B cell (primary cell): ENCODE measurements at regions not wholly inside any gene's neighbourhood (a gene's known extent, or its start where the extent isn't known, plus 50 kb on each side); places are given as distances from the start of the nearest gene placed in this dataset.

Experiments used
- ATAC-seq: fragments of 200-7000 bp; cut with Tn5 transposase; one replicate; pipeline ENCODE4 v1.10.0; 2021; ENCODE audit warnings: low read depth, mild to moderate bottlenecking, moderate number of reproducible peaks, moderate library complexity
- CTCF ChIA-PET: fragments of 350-600 bp; sonication (Branson Sonifier 250); formaldehyde crosslinking; loops from one replicate; lab custom pipeline; 2021; ENCODE audit warnings: antibody characterized with exemption, inconsistent platforms; lab: Charles Lee
- POLR2A ChIA-PET: fragments of 350-600 bp; sonication (Branson Sonifier 250); formaldehyde crosslinking; loops from one replicate; lab custom pipeline; 2021; ENCODE audit warnings: antibody characterized with exemption; lab: Charles Lee
- DNase-seq: peaks from one replicate; pipeline ENCODE4 v3.0.0; 2013
- H2AFZ ChIP-seq: 2 replicates; pipeline ENCODE4 v1.6.1; 2012; ENCODE audit warnings: mild to moderate bottlenecking, low read depth, low read length; ENCODE audit not compliant: insufficient read depth, poor library complexity, severe bottlenecking
- H3K27ac ChIP-seq, 2 donors: 1 replicate in 1 of 2; 2 replicates in 1 of 2; pipeline ENCODE4 v1.5.1; 2012 to 2013; ENCODE audit warnings: low read length in 2 of 2, mild to moderate bottlenecking in 2 of 2, moderate library complexity in 1 of 2
- H3K27me3 ChIP-seq, 4 experiments: fragments of 200-600 bp in 1 of 4; sonication (generic) in 1 of 4; replicated peaks in 1 of 4; 1 replicate in 2 of 4; 2 replicates in 2 of 4; pipeline versions ENCODE4 v1.6.1 to v1.7.0; 2013 to 2016; ENCODE audit warnings: low read length in 3 of 4, mild to moderate bottlenecking in 2 of 4, mixed read lengths in 1 of 4, moderate library complexity in 1 of 4; ENCODE audit not compliant: insufficient read depth in 4 of 4, control insufficient read depth in 3 of 4; ENCODE audit errors: control extremely low read depth in 1 of 4
- H3K36me3 ChIP-seq, 2 experiments: replicated peaks in 1 of 2; 1 replicate in 1 of 2; 2 replicates in 1 of 2; pipeline versions ENCODE4 v1.6.1 to v1.7.1; 2013; ENCODE audit warnings: low read length in 1 of 2; ENCODE audit not compliant: insufficient read depth in 2 of 2, control insufficient read depth in 1 of 2; ENCODE audit errors: control extremely low read depth in 1 of 2, extremely low read depth in 1 of 2
- H3K4me1 ChIP-seq, 2 donors: fragments of 200-600 bp in 1 of 2; sonication (generic) in 1 of 2; 1 replicate in 1 of 2; 2 replicates in 1 of 2; pipeline versions ENCODE4 v1.5.1 to v1.6.1; 2013 to 2017; ENCODE audit warnings: low read length in 2 of 2; ENCODE audit not compliant: control insufficient read depth in 2 of 2, insufficient read depth in 2 of 2
- H3K4me2 ChIP-seq: replicated peaks from 2 replicates; pipeline ENCODE3; 2012; ENCODE audit warnings: mild to moderate bottlenecking, low read depth, low read length; ENCODE audit not compliant: poor library complexity, severe bottlenecking
- H3K4me3 ChIP-seq, 5 experiments: fragments of 200-600 bp in 1 of 5; sonication (generic) in 1 of 5; 1 replicate in 3 of 5; 2 replicates in 2 of 5; pipeline versions ENCODE4 v1.5.1 to v1.7.0; 2011 to 2016; ENCODE audit warnings: low read length in 4 of 5, mild to moderate bottlenecking in 4 of 5, low read depth in 2 of 5, control low read depth in 1 of 5, moderate library complexity in 1 of 5; ENCODE audit not compliant: insufficient read depth in 1 of 5; ENCODE audit errors: control extremely low read depth in 1 of 5, extremely low read depth in 1 of 5
- H3K79me2 ChIP-seq: fragments of 200-600 bp; sonication (generic); one replicate; pipeline ENCODE4 v1.6.0; 2016; ENCODE audit warnings: low read length; ENCODE audit not compliant: control insufficient read depth, insufficient read depth
- H3K9ac ChIP-seq: fragments of 200-600 bp; sonication (generic); 2 replicates; pipeline ENCODE4 v1.6.1; 2017; ENCODE audit warnings: mild to moderate bottlenecking, low read length, moderate library complexity
- H3K9me3 ChIP-seq, 3 donors: one replicate each; pipeline versions ENCODE4 v1.6.1 to v1.7.1; 2013; ENCODE audit warnings: low read length in 2 of 3; ENCODE audit not compliant: control insufficient read depth in 2 of 3, insufficient read depth in 1 of 3; ENCODE audit errors: control extremely low read depth in 1 of 3
- H4K20me1 ChIP-seq: 2 replicates; pipeline ENCODE4 v1.6.0; 2012; ENCODE audit warnings: mild to moderate bottlenecking, low read length; ENCODE audit not compliant: insufficient read depth, control insufficient read depth, poor library complexity, severe bottlenecking
- H3K27ac Mint-ChIP-seq: one replicate; pipeline ENCODE4 v1.8.0; 2021; ENCODE audit warnings: mixed read lengths
- H3K27me3 Mint-ChIP-seq: one replicate; pipeline ENCODE4 v1.8.0; 2021; ENCODE audit warnings: mixed read lengths
- H3K4me1 Mint-ChIP-seq: one replicate; pipeline ENCODE4 v1.8.0; 2021; ENCODE audit warnings: mixed read lengths
- H3K4me3 Mint-ChIP-seq: one replicate; pipeline ENCODE4 v1.8.0; 2021; ENCODE audit warnings: mixed read lengths
- H3K9me3 Mint-ChIP-seq: one replicate; pipeline ENCODE4 v1.8.0; 2022; ENCODE audit warnings: mixed read lengths; ENCODE audit not compliant: insufficient read depth
- CTCF ChIP-seq: fragments of 200-600 bp; IDR thresholded peaks from one replicate; pipeline ENCODE4 v1.8.0; 2022; ENCODE audit warnings: antibody characterized with exemption, mild to moderate bottlenecking
- EZH2 ChIP-seq: IDR thresholded peaks from 2 replicates; pipeline ENCODE4 v1.6.1; 2012; ENCODE audit warnings: borderline replicate concordance, low read depth, mild to moderate bottlenecking, moderate library complexity, low read length; ENCODE audit not compliant: insufficient read depth, poor library complexity, severe bottlenecking
- WGBS: methylation state at CpG from one replicate; pipeline ENCODE4 v1.1.5; 2013; ENCODE audit warnings: missing lambda C conversion rate; ENCODE audit not compliant: insufficient coverage; 5-methylcytosine and 5-hydroxymethylcytosine counted together
- intact Hi-C: fragments of 100-400 bp; cut with micrococcal nuclease; formaldehyde crosslinking; loops from one replicate; pipeline ENCODE4 v1.10.0; 2022

GRCh38 chr9:118612201-118612600 is 757.0 kb downstream of the BRINP1 start:
- Mint-ChIP-seq H3K27me3 (no peaks in the 10 kb centered on the region), H3K27ac (no peak overlapping the region), H3K4me1 (no peaks in the 10 kb centered on the region), H3K9me3 (peaks cover 3% of the 10 kb centered on the region), H3K4me3 (no peak overlapping the region)
- H3K4me1 ChIP-seq = no peaks in the 10 kb centered on the region
- no peak overlapping the region for H3K4me2 ChIP-seq
- H4K20me1 ChIP-seq = no peaks in the 10 kb centered on the region
- no peak overlapping the region for H2AFZ ChIP-seq
- WGBS = no CpG with 5 or more reads among the region's 3 CpGs
- CTCF ChIA-PET = no interaction called here
- ATAC-seq (no peak), DNase-seq (no peak)
- TF ChIP-seq CTCF (no peak), EZH2 (no peak)
- H3K9me3 ChIP-seq = no peaks in the 10 kb centered on the region
- no peaks in the 10 kb centered on the region for H3K79me2 ChIP-seq
- intact Hi-C loops = no loop called here
- POLR2A ChIA-PET = no interaction called here
- no peak overlapping the region for H3K9ac ChIP-seq
- H3K36me3 ChIP-seq = no peaks in the 10 kb centered on the region
- H3K4me3 ChIP-seq = no peak overlapping the region
- H3K27ac ChIP-seq = no peak overlapping the region
- no peaks in the 10 kb centered on the region for H3K27me3 ChIP-seq

- H3K4me2 ChIP-seq = no peak overlapping the region
- ChIA-PET POLR2A (no interaction called here), CTCF (no interaction called here)
- TF ChIP-seq CTCF (no peak), EZH2 (no peak)
- no peak overlapping the region for H3K9ac ChIP-seq
- H3K4me1 ChIP-seq = no peaks in the 10 kb centered on the region
- no peak overlapping the region for H2AFZ ChIP-seq
- H3K27me3 ChIP-seq = no peaks in the 10 kb centered on the region
- H3K79me2 ChIP-seq = no peaks in the 10 kb centered on the region
- Mint-ChIP-seq H3K9me3 (peaks cover 3% of the 10 kb centered on the region), H3K4me3 (no peak overlapping the region), H3K27ac (no peak overlapping the region), H3K4me1 (no peaks in the 10 kb centered on the region), H3K27me3 (no peaks in the 10 kb centered on the region)
- no peaks in the 10 kb centered on the region for H4K20me1 ChIP-seq
- no peak overlapping the region for H3K4me3 ChIP-seq
- ATAC-seq (no peak), DNase-seq (no peak)
- no peak overlapping the region for H3K27ac ChIP-seq
- WGBS = no CpG with 5 or more reads among the region's 1 CpG
- H3K9me3 ChIP-seq = no peaks in the 10 kb centered on the region
- intact Hi-C loops = no loop called here
- H3K36me3 ChIP-seq = no peaks in the 10 kb centered on the region
These were observed 755.2 kb downstream of the BRINP1 start for GRCh38 chr9:118613996-118614395.
